Right atrium auricular region (tissue), 2 donors: ENCODE measurements at regions not wholly inside any gene's neighbourhood (a gene's known extent, or its start where the extent isn't known, plus 50 kb on each side); places are given as distances from the start of the nearest gene placed in this dataset.

Experiments
- DNase-seq: peaks from one replicate; pipeline ENCODE4 v3.0.0-alpha.2; 2019; ENCODE audit warnings: low spot score
- H3K27ac ChIP-seq, 2 donors: fragments of 200-600 bp; sonication (generic); 1 replicate in 1 of 2; 2 replicates in 1 of 2; pipeline ENCODE4 v1.5.1; 2016 to 2019
- H3K27me3 ChIP-seq, 2 donors: fragments of 200-600 bp; sonication (generic); one replicate each; pipeline versions ENCODE4 v1.5.1 to v1.6.0; 2017 to 2019
- H3K36me3 ChIP-seq: fragments of 200-600 bp; sonication (generic); one replicate; pipeline ENCODE4 v1.5.1; 2016
- H3K4me1 ChIP-seq, 2 donors: fragments of 200-600 bp; sonication (generic); one replicate each; pipeline versions ENCODE4 v1.5.1 to v1.6.0; 2017 to 2019
- H3K4me3 ChIP-seq, 2 donors: fragments of 200-600 bp; sonication (generic); 1 replicate in 1 of 2; 2 replicates in 1 of 2; pipeline ENCODE4 v1.5.1; 2017 to 2019; ENCODE audit warnings: mild to moderate bottlenecking in 1 of 2, moderate library complexity in 1 of 2
- H3K9me3 ChIP-seq, 2 donors: fragments of 200-600 bp; sonication (generic); one replicate each; pipeline ENCODE4 v1.5.1; 2019
- CTCF ChIP-seq, 2 donors: fragments of 200-600 bp; sonication (generic); IDR thresholded peaks; one replicate each; pipeline ENCODE4 v1.5.1; 2019; ENCODE audit warnings: antibody characterized with exemption in 2 of 2

- no peaks in the 10 kb centered on the region for H3K36me3 ChIP-seq
- peaks cover 6 to 19% of the 10 kb centered on the region in 2 donors for H3K27me3 ChIP-seq
- no peak for TF ChIP-seq CTCF (IDR thresholded peaks at IDR 0.05)
- H3K9me3 ChIP-seq, result no peaks in the 10 kb centered on the region
- DNase-seq, result no peak
- H3K4me3 ChIP-seq, result no peak overlapping the region
- no peaks in the 10 kb centered on the region for H3K4me1 ChIP-seq
- no peak overlapping the region for H3K27ac ChIP-seq
Observed at GRCh38 chr12:114735680-114736374, 51.9 kb upstream of the TBX3 start.

GRCh38 chr12:114735011-114735410 lies 51.0 kb upstream of the TBX3 start:
- no peak for TF ChIP-seq CTCF (IDR thresholded peaks at IDR 0.05)
- no peak overlapping the region for H3K27ac ChIP-seq
- no peaks in the 10 kb centered on the region for H3K36me3 ChIP-seq
- H3K4me1 ChIP-seq, result no peaks in the 10 kb centered on the region
- H3K9me3 ChIP-seq, result no peaks in the 10 kb centered on the region
- no peak overlapping the region for H3K4me3 ChIP-seq
- DNase-seq, result no peak
- peaks cover 6 to 19% of the 10 kb centered on the region in 2 donors for H3K27me3 ChIP-seq

GRCh38 chr12:114733919-114734318 lies 49.9 kb upstream of the TBX3 start:
- H3K36me3 ChIP-seq, result no peaks in the 10 kb centered on the region
- H3K4me3 ChIP-seq, result no peak overlapping the region
- no peak for TF ChIP-seq CTCF (IDR thresholded peaks at IDR 0.05)
- H3K4me1 ChIP-seq, result no peaks in the 10 kb centered on the region
- no peak overlapping the region for H3K27ac ChIP-seq
- peaks cover 6 to 19% of the 10 kb centered on the region in 2 donors for H3K27me3 ChIP-seq
- no peak for DNase-seq
- H3K9me3 ChIP-seq, result no peaks in the 10 kb centered on the region
